GM21367 (cell line): ENCODE measurements at regions not wholly inside any gene's neighbourhood (a gene's known extent, or its start where the extent isn't known, plus 50 kb on each side); places are given as distances from the start of the nearest gene placed in this dataset.

Experiments
- ATAC-seq: cut with Tn5 transposase; IDR thresholded peaks from one replicate; pipeline ENCODE4 v1.9.1; 2021; ENCODE audit not compliant: unreplicated experiment

DNA sequence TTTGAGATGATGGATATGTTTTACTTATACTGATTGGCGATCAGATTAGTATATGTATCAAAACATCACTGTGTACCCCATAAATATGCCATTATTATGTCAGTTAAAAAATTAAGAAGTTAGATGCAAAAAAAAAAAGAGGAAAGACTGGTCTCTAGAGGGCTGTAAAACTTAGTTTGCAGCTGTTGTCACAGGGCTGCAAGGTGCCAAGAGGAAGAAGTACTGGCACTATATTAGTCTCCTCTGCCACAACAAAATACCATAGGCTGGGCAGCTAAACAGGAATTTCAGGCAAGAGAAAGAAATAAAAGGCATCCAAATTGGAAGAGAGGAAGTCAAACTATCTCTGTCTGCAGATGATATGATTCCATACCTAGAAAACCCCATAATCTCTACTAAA, 177.8 kb upstream of the PLPP4 start:
- no peak for ATAC-seq

DNA sequence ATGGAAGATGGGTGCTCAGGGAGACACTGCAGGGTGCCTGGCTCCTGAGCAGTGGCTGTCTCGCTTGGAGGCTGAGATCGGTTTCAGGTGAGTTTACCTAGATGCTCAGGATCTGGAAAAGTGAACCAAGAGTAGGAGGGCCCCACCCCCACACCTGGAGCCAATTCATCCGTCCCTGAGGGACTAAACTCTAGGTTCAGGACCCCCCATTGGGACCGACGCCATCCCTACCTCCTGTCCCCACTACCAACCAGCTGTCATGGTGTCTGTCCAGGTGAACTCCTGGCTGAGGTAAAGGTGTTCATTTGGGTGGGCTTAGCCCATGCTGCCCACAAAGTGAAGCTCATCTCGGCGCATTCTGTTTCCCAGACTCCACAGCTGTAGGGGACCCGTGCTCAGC, 174.6 kb upstream of the PLPP4 start:
- ATAC-seq = no peak

DNA sequence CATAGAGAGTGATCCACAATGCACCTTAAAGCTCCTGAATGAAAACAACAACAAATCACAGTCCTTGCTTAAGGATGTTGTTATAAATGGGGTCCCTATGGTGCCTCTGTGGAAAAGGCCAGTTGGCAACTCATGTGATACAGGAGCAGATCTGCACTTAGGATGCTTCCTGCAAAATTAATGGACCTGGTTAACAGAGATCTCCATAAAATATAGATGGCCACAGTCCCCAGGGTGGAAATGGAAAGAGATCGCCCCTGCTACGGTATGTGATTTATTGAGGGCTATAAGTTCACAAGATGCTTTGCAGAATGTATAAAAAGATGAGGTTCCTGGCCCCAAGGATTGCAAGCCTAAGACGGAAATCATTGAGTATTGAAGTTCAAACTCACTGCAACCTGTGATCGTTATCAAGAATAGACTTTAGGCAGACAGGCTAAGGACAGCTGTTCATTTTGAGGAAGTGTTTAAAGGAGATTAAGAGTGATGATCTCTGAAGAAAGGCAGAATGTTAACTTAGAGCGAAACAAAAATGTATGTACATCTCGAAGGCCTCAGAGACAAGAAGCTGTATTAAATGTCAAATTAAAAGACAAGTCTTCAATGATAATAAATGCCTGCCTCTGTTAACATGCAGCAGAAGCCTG, 174.1 kb upstream of the PLPP4 start:
- ATAC-seq = no peak

DNA sequence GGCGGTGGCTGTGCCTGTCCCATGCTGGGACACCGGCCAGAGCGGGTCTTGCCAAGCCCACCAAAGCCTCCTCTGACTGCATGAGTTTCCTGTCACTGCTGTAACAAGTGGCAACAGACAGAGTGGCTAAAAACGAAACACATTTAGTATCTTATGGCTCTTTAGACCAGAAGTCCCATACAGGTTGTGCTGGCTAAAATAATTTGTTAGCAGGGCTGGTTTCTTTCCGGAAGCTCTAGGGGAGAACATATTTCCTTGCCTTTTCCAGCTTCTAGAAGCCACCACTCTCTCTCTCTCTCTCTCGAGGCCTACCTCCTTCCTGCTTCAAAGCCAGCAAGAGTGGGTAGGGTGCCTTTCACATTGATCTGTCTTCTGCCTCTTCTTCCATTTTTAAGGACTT, 171.6 kb upstream of the PLPP4 start:
- no peak for ATAC-seq

DNA sequence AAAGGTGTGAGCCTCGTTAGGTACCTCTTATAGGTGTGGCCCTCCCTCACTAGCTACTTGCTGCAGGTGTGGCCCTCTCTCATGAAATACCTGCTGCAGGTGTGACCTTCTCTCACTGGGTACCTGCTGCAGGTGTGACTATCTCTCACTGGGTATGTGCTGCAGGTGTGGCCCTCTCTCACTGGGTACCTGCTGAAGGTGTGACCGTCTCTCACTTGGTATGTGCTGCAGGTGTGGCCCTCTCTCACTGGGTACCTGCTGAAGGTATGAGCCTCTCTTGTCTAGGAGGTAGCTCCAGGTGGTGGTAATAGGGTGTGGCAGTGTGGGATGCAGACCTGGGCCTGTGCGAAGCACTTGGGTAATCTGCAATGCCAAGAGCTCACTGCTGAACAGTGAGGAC, 170.7 kb upstream of the PLPP4 start:
- no peak for ATAC-seq

DNA sequence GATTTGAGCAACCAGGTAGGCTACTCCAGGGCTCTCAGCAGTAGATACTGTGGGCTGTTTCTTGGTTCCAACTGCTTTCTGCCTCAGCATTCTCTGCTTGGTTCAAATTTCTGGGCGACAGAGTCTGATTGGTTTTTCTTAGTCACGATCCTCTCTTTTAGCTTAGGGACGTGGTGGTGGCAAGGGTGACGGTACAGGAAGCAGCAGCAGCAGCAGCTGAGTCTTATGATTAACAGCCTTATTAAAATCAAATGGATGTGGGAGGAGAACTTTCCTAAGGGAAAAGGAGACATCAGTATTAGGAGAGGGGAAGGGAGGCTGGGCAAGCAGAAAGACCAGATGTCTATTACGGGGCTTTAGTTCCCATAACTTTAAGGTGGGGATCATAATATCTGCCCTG, 156.5 kb upstream of the PLPP4 start:
- no peak for ATAC-seq

DNA sequence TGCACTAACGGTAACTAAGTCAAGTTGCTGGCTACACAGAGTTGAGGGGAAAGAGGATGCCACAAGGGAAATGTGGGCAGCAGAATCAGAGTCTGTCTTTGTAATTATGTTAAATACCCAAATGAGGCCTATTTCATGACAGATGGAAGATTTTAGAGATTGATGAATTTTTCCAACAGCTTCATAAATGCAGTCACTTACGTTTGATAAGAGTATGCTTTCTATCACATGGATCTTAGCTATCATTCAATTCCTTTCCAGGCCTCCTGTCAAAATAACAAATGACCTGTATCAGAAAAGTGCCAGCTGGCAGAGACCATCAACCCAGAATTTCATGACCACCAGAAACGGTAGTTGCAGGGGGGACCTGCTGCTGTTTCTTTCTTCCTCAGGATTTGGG, 148.4 kb upstream of the PLPP4 start:
- ATAC-seq = no peak

DNA sequence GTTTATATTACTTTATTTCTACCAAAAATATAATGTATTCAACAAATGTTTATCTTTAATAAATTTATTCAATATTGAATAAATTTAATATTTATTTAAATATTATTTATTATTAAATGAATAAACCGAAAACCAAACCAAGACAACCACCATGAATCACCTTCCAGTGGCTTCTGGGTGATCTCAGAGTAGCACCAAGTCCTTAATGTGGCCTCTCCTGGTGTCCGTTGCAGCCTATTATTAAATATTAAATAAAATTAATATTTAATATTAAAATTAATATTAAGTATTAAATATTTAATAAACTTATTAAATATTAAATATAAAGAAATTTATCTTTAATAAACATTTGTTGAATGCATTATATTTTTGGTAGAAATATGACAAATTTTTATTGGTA, 143.3 kb upstream of the PLPP4 start:
- ATAC-seq = no peak

DNA sequence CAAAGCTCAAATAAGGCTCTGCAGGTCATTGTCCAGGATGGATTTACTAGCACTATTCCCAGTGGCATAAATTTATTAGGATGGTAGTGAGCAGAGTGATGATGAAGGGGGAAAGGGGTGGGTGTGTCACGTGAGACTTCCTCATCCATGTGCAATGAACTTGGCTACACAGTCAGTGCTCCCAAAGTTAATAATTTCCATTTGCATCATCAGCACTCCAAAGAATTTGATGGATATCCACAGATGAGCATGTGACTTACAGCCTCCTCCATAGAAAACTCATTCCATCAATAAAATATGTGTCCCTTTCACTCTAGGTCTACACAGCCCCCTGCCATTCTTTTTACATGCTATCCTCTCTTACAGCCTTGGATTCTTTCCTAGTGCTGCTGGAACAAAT, 142.6 kb upstream of the PLPP4 start:
- no peak for ATAC-seq

DNA sequence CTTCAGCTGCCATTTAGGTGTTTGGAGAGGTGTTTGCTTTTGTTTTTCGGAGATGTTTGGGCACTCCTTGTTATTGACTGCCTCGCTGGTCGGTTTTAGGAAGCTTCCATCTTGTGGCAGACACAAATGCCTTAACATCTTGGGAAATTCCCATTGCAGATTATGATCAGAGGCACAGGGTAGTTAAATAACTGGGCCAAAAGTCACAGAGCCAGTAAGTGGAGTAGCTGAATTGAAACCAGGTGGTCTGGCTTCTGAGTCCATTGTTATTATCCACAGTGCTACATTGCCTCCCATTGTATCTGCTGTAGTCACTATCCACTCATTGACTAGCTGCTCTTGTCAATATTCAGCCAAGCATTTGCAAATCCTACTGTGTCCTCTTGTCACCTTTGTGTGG, 138.2 kb upstream of the PLPP4 start:
- no peak for ATAC-seq

DNA sequence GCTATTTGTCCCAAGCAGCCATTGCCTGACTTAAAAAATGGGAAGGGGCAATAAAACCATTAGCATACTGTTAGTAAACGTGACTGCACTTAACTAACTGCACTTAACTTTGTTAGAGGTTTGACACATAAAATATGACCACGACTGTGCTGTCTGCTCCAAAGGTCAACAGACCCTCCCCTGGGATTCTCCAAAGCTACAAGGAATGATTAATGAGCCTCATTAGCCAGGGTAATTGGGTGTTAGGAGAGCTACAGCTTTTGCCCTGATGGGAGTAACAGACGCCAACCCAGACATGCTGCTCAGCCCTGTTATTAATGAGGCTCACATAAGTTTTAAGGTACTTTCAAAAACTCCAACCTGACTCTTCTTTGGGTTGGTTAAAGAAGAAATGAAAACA, 129.4 kb upstream of the PLPP4 start:
- ATAC-seq = no peak

DNA sequence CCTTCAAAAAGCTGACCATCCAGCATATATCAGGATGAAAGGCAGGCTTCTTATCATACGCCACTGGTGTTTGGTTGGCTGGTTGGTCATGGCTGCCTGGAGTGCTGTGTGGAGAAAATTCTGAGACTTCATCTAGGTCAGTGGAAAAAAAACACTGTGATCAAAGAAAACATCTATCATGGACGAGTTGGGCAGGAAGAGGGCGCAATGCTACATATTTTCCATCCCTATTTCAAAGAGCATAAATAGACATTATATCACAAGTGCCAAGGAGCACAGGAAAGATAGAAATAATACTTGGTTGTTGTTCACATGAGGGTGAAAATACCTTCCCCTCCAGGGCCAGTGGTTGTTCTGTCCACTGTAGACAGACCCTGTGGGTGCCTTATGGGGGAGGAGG, 128.4 kb upstream of the PLPP4 start:
- ATAC-seq = no peak

DNA sequence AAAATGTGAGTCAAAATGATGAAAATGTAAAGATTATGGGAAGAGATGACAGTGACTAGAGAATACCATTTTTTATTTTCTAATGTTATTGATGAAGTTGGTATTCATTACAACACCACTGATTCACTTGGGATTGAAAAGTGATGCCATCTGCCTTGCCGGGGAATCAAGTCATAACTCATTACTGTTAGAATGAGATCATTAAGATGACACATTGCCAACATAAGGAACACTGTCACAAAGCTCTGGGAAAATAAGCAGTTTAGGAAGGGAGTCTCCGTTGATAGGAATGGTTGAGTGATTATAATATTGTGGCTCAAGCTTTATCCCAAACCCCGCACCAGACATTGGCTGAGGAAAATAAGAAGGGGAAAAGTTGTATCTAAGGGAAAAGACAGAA, 121.5 kb upstream of the PLPP4 start:
- no peak for ATAC-seq

DNA sequence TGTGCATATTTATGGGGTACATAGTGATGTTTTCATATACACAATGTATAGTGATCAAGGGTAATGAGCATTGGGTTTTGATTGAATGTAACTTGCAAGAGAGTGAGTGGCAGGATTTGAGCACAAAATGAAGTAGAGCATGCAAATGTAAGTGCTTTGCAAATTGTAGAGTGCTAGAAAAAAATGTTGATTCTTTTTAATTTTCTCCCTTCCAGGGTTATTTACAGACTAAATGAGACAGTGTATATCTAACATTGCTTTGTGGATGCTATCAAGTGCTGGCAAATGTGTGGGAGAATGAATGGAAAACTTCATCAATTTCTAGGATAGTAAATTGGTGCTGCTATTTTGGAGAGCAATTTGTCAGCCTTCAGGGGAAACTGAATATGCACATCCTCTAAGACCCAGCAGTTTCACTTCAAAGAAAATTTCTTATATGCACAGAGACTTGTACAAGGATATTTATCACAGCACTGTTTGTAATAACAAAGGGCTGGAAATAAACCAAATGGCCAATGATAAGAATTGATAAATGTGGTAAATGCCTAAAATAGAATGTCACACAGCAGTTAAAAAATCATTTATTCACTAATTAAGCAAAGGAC, 120.6 kb upstream of the PLPP4 start:
- no peak for ATAC-seq

DNA sequence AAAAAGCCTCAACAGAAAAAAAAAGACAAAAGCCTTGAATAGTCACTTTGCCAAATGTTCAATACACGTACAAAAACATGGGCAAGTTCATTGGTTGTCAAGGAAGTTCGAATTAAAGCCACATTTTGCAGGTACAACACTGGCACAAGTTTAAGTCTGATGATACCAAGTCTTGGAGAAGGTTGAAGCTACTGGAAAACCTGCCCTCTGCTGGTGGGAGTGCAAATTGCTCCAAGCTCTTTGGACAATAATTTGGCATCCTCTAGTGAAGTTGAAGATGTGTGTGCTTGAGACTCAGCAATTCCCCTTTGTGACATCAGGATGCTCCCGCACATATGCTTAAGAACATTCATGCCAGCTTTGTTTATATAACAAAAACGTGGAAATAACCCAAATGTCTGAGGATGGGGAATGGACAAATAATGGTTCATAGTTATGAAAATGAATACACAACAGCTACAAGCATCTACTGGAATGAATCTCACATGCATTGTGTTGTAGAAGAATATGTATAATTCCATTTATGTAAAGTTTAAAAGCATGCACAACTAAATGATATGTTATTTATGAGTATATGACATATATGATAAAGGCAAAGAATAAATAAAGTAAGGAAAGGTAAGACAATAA, 120.0 kb upstream of the PLPP4 start:
- no peak for ATAC-seq

DNA sequence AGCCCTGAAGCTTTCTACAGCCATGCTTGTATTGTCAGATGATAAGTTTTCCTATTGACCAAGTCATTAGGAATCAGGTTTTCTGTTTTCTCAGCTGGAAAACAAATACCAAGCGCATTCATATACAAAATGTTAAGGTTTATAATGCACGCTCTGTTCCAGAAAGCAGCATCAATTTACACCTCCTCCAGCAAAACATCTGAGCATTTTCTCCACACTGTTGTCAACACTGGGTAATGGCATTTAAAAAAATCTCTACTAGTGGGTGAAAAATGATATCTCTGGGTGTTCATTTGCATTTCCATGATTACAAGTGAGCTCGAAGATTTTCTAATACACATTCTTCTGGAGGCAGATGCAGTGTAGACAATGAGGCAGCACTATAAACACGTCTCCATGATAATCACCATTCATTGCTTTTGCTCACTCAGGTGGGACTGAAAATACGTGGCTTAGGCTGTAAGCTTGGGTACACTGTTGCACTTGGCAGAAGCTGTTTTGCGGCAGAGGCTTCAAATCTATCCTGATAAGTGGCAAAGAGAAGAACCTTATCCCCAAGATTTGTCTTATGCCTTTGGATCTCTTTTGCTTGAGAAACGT, 114.8 kb upstream of the PLPP4 start:
- no peak for ATAC-seq

DNA sequence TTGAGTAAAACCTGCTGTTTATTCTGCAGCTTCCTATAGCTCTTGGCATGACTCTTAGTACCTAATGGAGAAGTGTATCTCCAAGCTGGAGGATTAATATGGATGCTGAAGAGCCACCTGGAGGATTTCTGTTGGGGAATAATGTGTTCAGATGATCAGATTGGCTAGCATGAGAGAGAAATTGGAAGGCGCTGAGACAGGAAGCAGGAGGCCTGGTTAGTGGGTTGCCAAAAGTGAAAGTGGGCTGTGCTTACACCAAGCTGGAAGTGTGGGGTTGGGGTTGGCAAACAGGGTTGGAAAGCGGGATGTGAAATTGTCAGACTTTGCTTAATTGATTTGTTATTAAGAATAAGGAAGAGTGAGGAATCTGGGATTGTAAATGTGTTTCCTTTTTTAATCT, 111.8 kb upstream of the PLPP4 start:
- no peak for ATAC-seq

DNA sequence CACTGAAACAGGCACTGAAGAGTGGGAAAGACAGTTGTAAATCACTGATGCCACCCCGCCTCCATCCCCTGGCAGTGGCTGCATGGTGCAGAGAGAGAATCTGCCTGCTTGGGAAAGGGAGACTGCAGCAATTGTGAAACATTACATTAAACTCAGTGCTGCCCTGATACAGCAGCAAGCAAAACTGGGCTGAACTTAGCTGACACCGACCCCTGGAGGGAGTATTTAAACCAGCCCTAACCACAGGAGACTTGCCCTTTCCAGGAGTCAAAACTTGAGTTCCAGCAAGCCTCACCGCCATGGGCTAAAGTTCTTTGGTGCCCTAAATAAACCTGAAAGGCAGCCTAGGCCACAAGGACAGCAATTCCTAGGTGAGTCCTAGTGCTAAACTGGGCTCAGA, 109.4 kb upstream of the PLPP4 start:
- ATAC-seq = no peak

DNA sequence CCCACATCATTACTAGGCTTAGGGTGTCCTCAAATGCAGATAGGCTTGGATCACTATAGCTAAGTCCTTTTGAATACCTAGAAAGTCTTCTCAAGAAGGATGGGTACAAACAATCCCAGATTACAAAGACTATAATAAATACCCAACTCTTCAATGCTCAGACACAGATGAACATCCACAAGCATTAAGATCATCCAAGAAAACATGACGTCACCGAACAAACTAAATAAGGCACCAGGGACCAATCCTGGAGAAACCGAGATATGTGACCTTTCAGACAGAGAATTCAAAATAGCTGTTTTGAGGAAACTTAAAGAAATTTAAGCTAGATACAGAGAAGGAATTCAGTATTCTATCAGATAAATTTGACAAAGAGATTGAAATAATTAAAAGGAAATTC, 108.0 kb upstream of the PLPP4 start:
- ATAC-seq = no peak

DNA sequence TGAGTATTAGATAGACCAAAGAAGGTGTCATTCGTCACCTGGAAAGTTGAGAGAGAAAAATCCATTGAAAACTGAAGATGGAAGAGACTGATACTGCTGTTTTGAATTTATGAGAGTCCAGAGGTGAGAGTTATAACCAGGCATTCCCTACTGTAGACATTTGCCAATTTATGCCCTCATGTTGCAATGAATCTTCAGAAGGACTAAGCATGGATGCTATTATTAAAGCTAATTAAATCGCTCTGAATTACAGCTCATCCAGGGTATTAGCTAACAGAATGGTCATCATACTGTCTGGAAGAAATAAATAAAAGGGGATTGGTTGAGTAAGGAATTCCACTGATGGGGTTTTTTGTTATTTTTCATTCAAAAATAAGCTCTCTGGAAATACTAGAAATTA, 101.6 kb upstream of the PLPP4 start:
- no peak for ATAC-seq

DNA sequence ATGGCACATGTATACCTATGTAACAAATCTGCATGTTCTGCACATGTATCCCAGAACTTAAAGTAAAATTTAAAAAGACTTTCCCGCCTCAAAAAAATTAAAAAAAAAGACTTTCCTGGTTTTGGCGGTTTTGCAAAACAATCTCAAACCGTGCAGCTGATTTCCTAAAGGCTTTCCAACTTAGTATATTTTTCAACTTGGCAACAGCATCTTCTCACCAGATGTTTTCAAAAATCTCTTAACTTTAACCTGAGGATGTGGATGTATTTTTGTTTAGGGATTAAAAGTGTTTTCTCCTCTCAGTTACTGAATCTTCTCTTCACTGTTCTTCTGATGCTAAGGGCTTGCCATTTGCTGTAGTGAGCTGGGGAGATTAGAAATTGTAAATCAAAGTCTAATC, 96.5 kb upstream of the PLPP4 start:
- ATAC-seq = no peak

DNA sequence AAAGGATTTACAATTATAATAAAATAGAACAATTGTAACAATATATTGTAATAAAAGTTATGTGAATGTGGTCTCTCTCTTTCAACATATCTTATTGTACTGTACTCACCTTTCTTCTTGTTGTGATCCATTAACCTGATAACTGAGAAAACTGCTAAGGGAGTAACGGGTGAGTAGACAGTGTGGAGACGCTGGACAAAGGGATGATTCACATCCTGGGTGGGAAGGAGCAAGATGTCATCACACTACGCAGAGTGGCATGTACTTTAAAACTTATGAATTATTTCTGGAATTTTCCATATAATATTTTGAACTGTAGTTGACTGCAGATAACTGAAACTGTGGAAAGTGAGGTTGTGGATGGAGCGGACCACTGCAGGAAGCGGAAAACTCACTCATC, 91.2 kb upstream of the PLPP4 start:
- no peak for ATAC-seq

DNA sequence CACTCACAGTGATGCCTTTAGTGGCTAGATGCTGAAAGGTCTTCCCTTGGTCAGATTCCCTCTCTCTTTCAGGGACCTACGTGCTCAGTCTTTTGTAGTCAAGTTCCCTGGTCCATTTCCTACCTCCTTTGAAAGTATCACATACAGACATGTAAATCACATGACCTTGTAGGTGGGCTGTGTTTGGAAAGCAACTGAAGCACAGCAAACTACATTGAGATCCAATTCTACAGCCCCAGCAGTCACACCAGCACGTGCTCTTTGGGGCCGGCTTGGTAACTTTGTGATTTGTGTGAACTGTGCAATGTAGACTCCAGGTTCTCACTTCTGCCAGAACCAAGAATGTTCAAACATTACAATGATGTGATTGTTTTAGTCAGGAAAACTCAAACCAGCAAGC, 89.7 kb upstream of the PLPP4 start:
- ATAC-seq = no peak
